Neuron (in vitro differentiated cells): ENCODE measurements at regions not wholly inside any gene's neighbourhood (a gene's known extent, or its start where the extent isn't known, plus 50 kb on each side); places are given as distances from the start of the nearest gene placed in this dataset.
A peak's percentile ranks its signal among the peaks of the same experiment; 100 is the strongest.

ENCODE experiments used
- H2AFZ ChIP-seq: one replicate; pipeline ENCODE4 v1.6.1; 2013; ENCODE audit warnings: low read depth, mild to moderate bottlenecking, inconsistent platforms, low read length, moderate library complexity
- H3K27me3 ChIP-seq: one replicate; pipeline ENCODE4 v1.6.1; 2013; ENCODE audit warnings: low read length; ENCODE audit not compliant: insufficient read depth
- H3K36me3 ChIP-seq: one replicate; pipeline ENCODE4 v1.6.1; 2013; ENCODE audit warnings: low read length; ENCODE audit not compliant: insufficient read depth
- H3K4me1 ChIP-seq: one replicate; pipeline ENCODE4 v1.6.1; 2013; ENCODE audit warnings: low read length; ENCODE audit not compliant: insufficient read depth
- H3K4me3 ChIP-seq: 2 replicates; pipeline ENCODE4 v1.5.1; 2013; ENCODE audit warnings: mild to moderate bottlenecking, low read length, moderate library complexity
- H3K9me3 ChIP-seq: one replicate; pipeline ENCODE4 v1.6.1; 2013; ENCODE audit warnings: low read length

GRCh38 chr13:79682164-79682563, 201.2 kb downstream of the NDFIP2 start:
- no peak overlapping the region for H2AFZ ChIP-seq
- H3K27me3 ChIP-seq = no peaks in the 10 kb centered on the region
- H3K9me3 ChIP-seq = no peaks in the 10 kb centered on the region
- no peaks in the 10 kb centered on the region for H3K36me3 ChIP-seq
- no peaks in the 10 kb centered on the region for H3K4me1 ChIP-seq
- H3K4me3 ChIP-seq = no peak overlapping the region

GRCh38 chr13:79681069-79681468, 200.1 kb downstream of the NDFIP2 start:
- Histone ChIP-seq H3K36me3 (no peaks in the 10 kb centered on the region), H3K4me3 (no peak overlapping the region), H2AFZ (no peak overlapping the region), H3K4me1 (no peaks in the 10 kb centered on the region), H3K9me3 (no peaks in the 10 kb centered on the region), H3K27me3 (no peaks in the 10 kb centered on the region)

- Histone ChIP-seq H2AFZ (no peak overlapping the region), H3K4me3 (no peak overlapping the region), H3K9me3 (no peaks in the 10 kb centered on the region), H3K36me3 (no peaks in the 10 kb centered on the region), H3K4me1 (no peaks in the 10 kb centered on the region), H3K27me3 (no peaks in the 10 kb centered on the region)
These were observed 199.5 kb downstream of the NDFIP2 start for GRCh38 chr13:79680485-79680884.

DNA sequence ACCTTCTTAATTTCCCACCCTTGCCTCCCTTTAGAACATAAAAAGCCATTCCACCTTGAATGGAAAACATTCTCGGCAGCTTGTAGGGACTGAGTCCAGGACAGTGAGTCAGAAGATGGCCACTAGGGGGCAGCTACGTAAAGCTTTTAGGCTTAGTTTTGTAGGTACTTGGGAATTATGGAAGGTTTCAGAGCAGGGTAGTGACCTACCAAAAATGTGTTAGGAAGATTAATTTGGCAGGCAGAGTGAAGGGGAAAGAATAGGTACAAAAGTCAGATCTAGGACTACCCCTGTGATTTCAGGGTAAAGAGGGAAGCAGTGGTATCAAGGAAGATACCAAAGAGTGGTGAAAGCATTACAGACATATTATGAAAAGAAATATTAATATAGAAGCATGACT, 198.4 kb downstream of the NDFIP2 start:
- Histone ChIP-seq H2AFZ (no peak overlapping the region), H3K4me3 (no peak overlapping the region), H3K4me1 (no peaks in the 10 kb centered on the region), H3K27me3 (no peaks in the 10 kb centered on the region), H3K36me3 (no peaks in the 10 kb centered on the region), H3K9me3 (no peaks in the 10 kb centered on the region)

DNA sequence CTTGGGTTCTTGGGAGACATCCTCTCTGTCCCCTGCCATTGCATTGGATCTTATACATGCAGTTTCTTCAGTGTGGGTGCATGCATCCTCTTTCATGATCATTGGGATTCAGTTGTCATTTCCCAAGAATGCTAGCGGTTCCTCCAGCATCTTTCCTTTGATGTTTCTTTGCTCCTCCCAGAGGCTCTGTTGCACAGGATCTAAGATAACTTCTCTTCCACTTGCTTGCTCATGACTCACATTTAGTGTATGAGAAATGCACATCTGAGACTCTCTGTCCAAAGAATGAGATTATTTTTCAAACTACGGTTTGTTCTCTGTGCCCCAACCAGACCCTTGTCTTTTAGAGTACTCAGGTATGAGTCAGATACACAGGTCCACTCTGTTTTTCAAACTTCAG, 197.1 kb downstream of the NDFIP2 start:
- Histone ChIP-seq H3K4me1 (peaks cover 10% of the 10 kb centered on the region), H2AFZ (no peak overlapping the region), H3K9me3 (no peaks in the 10 kb centered on the region), H3K36me3 (no peaks in the 10 kb centered on the region), H3K27me3 (no peaks in the 10 kb centered on the region), H3K4me3 (no peak overlapping the region)

GRCh38 chr13:79675931-79676660, 195.1 kb downstream of the NDFIP2 start:
- no peaks in the 10 kb centered on the region for H3K27me3 ChIP-seq
- H3K4me1 ChIP-seq = peaks cover 11% of the 10 kb centered on the region
- no peaks in the 10 kb centered on the region for H3K36me3 ChIP-seq
- no peak overlapping the region for H3K4me3 ChIP-seq
- H2AFZ ChIP-seq = no peak overlapping the region
- no peaks in the 10 kb centered on the region for H3K9me3 ChIP-seq

DNA sequence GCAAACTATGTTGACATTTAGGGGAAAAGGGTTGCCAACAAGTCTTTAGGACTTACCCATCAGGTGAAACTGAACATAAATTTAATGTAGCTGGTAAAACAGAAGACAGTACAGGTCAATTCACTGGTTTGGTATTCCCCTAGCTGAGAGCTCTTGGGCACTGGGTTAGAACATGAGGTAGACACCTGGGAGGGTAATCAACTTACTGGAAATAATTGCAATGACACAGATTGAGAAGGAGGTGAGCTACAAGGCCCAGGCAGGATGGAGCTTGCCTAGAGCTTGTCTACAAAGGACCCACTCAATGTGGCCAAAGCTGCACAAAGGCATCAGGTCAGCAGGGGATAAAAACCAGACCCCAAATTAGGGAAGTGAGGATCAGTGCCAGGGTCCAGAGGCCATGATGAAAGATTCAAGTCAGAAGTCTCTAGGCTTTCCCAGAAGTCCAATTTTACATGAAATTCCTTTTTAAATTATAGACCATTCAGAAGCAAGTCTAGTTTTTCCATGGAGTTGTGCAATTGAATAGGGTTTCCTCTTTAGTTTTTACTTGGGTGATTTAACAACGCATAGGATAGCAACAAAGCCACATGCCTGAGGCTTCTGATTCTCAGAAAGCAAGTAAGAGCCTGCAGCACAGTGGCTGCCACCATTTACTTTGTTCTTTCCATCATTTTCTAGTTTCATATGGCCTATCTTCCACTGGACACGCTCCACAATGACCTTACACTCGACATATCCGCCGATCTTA, 194.0 kb downstream of the NDFIP2 start:
- Histone ChIP-seq H2AFZ (no peak overlapping the region), H3K9me3 (no peaks in the 10 kb centered on the region), H3K36me3 (no peaks in the 10 kb centered on the region), H3K4me3 (no peak overlapping the region), H3K4me1 (peaks cover 11% of the 10 kb centered on the region), H3K27me3 (no peaks in the 10 kb centered on the region)

DNA sequence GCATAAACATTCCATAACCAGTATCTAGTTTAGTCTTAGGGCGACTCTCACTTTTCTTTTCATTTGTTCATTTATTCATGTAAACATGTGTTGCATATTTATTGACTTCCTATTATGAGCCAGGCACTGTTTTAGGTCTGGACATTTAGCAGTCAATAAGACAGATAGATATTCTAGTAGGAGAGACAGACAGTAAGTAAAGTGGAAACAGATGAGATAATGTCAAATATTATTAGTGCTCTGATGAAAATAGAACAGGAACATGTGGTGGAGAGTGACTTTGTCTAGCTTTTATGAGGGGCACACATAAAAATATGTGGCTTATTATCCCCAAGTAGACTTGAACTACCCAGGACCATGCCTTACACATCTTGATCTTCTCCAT, 193.0 kb downstream of the NDFIP2 start:
- Histone ChIP-seq H2AFZ (no peak overlapping the region), H3K36me3 (no peaks in the 10 kb centered on the region), H3K4me3 (no peak overlapping the region), H3K27me3 (no peaks in the 10 kb centered on the region), H3K4me1 (peaks cover 11% of the 10 kb centered on the region), H3K9me3 (no peaks in the 10 kb centered on the region)

GRCh38 chr13:79673310-79673992, 192.5 kb downstream of the NDFIP2 start:
- Histone ChIP-seq H3K4me1 (peaks cover 17% of the 10 kb centered on the region), H3K9me3 (no peaks in the 10 kb centered on the region), H3K36me3 (no peaks in the 10 kb centered on the region), H3K27me3 (no peaks in the 10 kb centered on the region), H2AFZ (peak overlapping the region; percentile 31), H3K4me3 (no peak overlapping the region)

GRCh38 chr13:79671420-79671819, 190.5 kb downstream of the NDFIP2 start:
- no peaks in the 10 kb centered on the region for H3K27me3 ChIP-seq
- H2AFZ ChIP-seq = no peak overlapping the region
- no peaks in the 10 kb centered on the region for H3K36me3 ChIP-seq
- no peak overlapping the region for H3K4me3 ChIP-seq
- no peaks in the 10 kb centered on the region for H3K9me3 ChIP-seq
- peaks cover 26% of the 10 kb centered on the region for H3K4me1 ChIP-seq

- H3K4me1 ChIP-seq = peaks cover 18% of the 10 kb centered on the region
These were observed 187.3 kb downstream of the NDFIP2 start for GRCh38 chr13:79668201-79668752.

GRCh38 chr13:79667771-79668170, 186.8 kb downstream of the NDFIP2 start:
- Histone ChIP-seq H3K4me3 (no peak overlapping the region), H2AFZ (no peak overlapping the region), H3K27me3 (no peaks in the 10 kb centered on the region), H3K4me1 (peaks cover 16% of the 10 kb centered on the region), H3K36me3 (no peaks in the 10 kb centered on the region), H3K9me3 (no peaks in the 10 kb centered on the region)

More at GRCh38 chr13:79668201-79668752, 187.3 kb downstream of the NDFIP2 start:
- Histone ChIP-seq H3K4me3 (no peak overlapping the region), H3K9me3 (no peaks in the 10 kb centered on the region), H3K27me3 (no peaks in the 10 kb centered on the region), H2AFZ (no peak overlapping the region), H3K36me3 (no peaks in the 10 kb centered on the region)
